ENCODE measurements at regions not wholly inside any gene's neighbourhood (a gene's known extent, or its start where the extent isn't known, plus 50 kb on each side); places are given as distances from the start of the nearest gene placed in this dataset.

DNA sequence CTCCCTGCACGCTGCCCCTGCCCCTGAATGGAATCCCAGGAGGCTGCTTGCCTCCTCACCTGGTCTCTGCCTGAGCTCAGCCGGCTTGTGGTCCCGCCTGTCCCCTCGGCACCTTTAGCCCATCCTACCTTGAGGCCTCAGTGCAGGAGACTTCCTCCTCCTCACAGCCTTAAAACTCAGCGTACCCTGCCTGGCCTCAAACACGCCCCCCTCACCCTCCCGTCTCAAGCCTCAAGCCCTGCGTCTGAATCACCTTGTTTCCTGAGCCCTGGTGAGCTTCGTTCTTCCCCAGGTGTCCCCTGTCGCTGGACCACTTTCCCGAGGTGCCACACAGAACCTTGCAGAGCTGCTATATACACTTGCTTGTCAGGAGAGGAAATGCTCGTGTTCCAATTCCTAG is 110.2 kb upstream of the SPIN1 start:
- no peak for DNase-seq (ENCODE audit: extremely low read depth, insufficient read length)
- no peak for TF ChIP-seq CTCF (IDR thresholded peaks at IDR 0.05; ENCODE audit: insufficient read depth, low read length, poor library complexity, severe bottlenecking)
- Histone ChIP-seq H3K36me3 (ENCODE audit: control insufficient read depth, insufficient read depth, low read length) (no peaks in the 10 kb centered on the region), H3K27me3 (replicated peaks; ENCODE audit: control insufficient read depth, insufficient read depth, low read length) (no peaks in the 10 kb centered on the region; the same call in 1 of the 2 replicates), H3K4me3 (replicated peaks; ENCODE audit: low read depth, low read length) (no peak overlapping the region)

- DNase-seq (ENCODE audit: extremely low read depth, insufficient read length), result no peak
- H3K27me3 ChIP-seq (replicated peaks; ENCODE audit: control insufficient read depth, insufficient read depth, low read length), result no peaks in the 10 kb centered on the region; the same call in 1 of the 2 replicates
Measured at GRCh38 chr9:88274078-88274477, 114.2 kb upstream of the SPIN1 start.

DNA sequence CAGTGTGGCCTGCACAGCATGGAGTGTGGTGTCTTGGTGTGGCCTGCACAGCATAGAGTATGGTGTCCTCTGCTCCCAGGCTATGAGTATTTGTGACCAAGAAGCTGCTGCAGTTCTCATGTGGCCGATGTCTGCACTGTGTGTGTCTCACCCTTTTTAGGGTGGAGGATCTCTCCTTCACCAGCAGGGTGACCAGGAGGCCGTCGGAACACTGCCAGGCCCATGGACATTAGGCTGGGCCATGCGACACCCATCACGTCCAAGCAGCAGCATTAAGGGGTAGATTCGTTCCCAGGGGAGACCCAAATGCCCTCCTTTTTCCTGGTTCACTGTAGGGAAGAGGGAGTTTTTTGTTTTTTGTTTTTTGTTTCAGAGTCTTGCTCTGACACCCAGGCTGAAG is 115.3 kb upstream of the SPIN1 start:
- no peak for TF ChIP-seq CTCF (IDR thresholded peaks at IDR 0.05; ENCODE audit: insufficient read depth, low read length, poor library complexity, severe bottlenecking)
- Histone ChIP-seq H3K4me3 (replicated peaks; ENCODE audit: low read depth, low read length) (no peak overlapping the region), H3K36me3 (ENCODE audit: control insufficient read depth, insufficient read depth, low read length) (no peaks in the 10 kb centered on the region), H3K27me3 (replicated peaks; ENCODE audit: control insufficient read depth, insufficient read depth, low read length) (no peaks in the 10 kb centered on the region; the same call in 1 of the 2 replicates)
- no peak for DNase-seq (ENCODE audit: extremely low read depth, insufficient read length)

More at GRCh38 chr9:88274078-88274477, 114.2 kb upstream of the SPIN1 start:
- Histone ChIP-seq H3K36me3 (ENCODE audit: control insufficient read depth, insufficient read depth, low read length) (no peaks in the 10 kb centered on the region), H3K4me3 (replicated peaks; ENCODE audit: low read depth, low read length) (no peak overlapping the region)
- TF ChIP-seq CTCF (IDR thresholded peaks at IDR 0.05; ENCODE audit: insufficient read depth, low read length, poor library complexity, severe bottlenecking), result no peak

- Histone ChIP-seq H3K27me3 (replicated peaks; ENCODE audit: control insufficient read depth, insufficient read depth, low read length) (no peaks in the 10 kb centered on the region; the same call in 1 of the 2 replicates), H3K4me3 (replicated peaks; ENCODE audit: low read depth, low read length) (no peak overlapping the region), H3K36me3 (ENCODE audit: control insufficient read depth, insufficient read depth, low read length) (no peaks in the 10 kb centered on the region)
- TF ChIP-seq CTCF (IDR thresholded peaks at IDR 0.05; ENCODE audit: insufficient read depth, low read length, poor library complexity, severe bottlenecking), result no peak
- DNase-seq (ENCODE audit: extremely low read depth, insufficient read length), result no peak
Measured at GRCh38 chr9:88270413-88270812, 117.8 kb upstream of the SPIN1 start.

DNA sequence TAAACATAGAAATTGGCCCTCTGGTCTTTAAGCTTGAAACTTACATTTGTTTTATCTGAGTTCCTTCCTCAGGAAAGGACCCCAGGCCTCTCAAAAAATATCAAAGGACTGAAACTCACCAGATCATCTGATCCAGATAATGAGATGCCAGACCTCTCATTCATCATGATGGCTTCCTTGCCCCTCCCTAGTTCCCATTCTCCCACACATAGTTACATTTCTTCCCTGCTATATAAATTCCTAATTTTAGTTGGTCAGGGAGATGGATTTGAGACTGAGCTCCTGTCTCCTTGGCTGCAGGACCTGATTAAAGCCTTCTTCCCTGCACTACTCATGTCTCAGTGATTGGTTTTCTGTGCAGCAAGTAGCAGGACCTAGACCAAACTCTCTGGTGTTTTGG is 119.4 kb upstream of the SPIN1 start:
- Histone ChIP-seq H3K36me3 (ENCODE audit: control insufficient read depth, insufficient read depth, low read length) (no peaks in the 10 kb centered on the region), H3K27me3 (replicated peaks; ENCODE audit: control insufficient read depth, insufficient read depth, low read length) (no peaks in the 10 kb centered on the region; the same call in 1 of the 2 replicates), H3K4me3 (replicated peaks; ENCODE audit: low read depth, low read length) (no peak overlapping the region)
- TF ChIP-seq CTCF (IDR thresholded peaks at IDR 0.05; ENCODE audit: insufficient read depth, low read length, poor library complexity, severe bottlenecking), result no peak
- DNase-seq (ENCODE audit: extremely low read depth, insufficient read length), result no peak

DNA sequence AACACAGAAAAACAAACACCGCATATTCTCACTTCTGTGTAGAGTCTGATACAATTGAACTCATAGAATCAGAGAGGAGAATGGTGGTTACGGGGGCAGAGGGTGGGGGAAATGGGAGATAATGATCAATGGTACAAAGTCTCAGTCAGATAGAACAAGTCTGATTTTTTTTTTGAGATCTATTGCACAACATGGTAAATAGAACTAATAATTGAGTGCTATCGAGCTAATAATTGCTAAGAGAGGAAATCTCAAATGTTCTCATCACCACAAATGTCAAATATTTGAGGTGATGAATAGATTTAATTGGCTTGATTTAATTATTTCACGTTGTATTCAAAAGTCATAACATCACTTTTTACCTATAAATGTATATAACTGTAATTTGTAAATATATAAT is 121.0 kb upstream of the SPIN1 start:
- DNase-seq (ENCODE audit: extremely low read depth, insufficient read length), result no peak
- no peaks in the 10 kb centered on the region for H3K27me3 ChIP-seq (replicated peaks; ENCODE audit: control insufficient read depth, insufficient read depth, low read length)
- H3K4me3 ChIP-seq (replicated peaks; ENCODE audit: low read depth, low read length), result no peak overlapping the region
- no peaks in the 10 kb centered on the region for H3K36me3 ChIP-seq (ENCODE audit: control insufficient read depth, insufficient read depth, low read length)
- no peak for TF ChIP-seq CTCF (IDR thresholded peaks at IDR 0.05; ENCODE audit: insufficient read depth, low read length, poor library complexity, severe bottlenecking)
